Testis (tissue), 2 donors: ENCODE measurements at regions not wholly inside any gene's neighbourhood (a gene's known extent, or its start where the extent isn't known, plus 50 kb on each side); places are given as distances from the start of the nearest gene placed in this dataset.

Experiments
- POLR2A ChIP-seq: fragments of 450-650 bp; IDR thresholded peaks from one replicate; pipeline ENCODE4 v1.6.1; 2017; ENCODE audit warnings: antibody characterized with exemption, mild to moderate bottlenecking, moderate library complexity
- TF ChIP-seq, protein P1 (sequence below), 3 experiments: fragments of 450-650 bp in 2 of 3; fragments of 200-600 bp in 1 of 3; sonication (generic) in 1 of 3; IDR thresholded peaks; one replicate each; pipeline ENCODE4 v1.5.1; 2016 to 2019; ENCODE audit warnings: antibody characterized with exemption in 3 of 3, mild to moderate bottlenecking in 2 of 3, moderate library complexity in 1 of 3

GRCh38 chr6:113219783-113220182 is 637.4 kb upstream of the MARCKS start:
- TF ChIP-seq POLR2A = no peak
- TF ChIP-seq, protein P1, sequence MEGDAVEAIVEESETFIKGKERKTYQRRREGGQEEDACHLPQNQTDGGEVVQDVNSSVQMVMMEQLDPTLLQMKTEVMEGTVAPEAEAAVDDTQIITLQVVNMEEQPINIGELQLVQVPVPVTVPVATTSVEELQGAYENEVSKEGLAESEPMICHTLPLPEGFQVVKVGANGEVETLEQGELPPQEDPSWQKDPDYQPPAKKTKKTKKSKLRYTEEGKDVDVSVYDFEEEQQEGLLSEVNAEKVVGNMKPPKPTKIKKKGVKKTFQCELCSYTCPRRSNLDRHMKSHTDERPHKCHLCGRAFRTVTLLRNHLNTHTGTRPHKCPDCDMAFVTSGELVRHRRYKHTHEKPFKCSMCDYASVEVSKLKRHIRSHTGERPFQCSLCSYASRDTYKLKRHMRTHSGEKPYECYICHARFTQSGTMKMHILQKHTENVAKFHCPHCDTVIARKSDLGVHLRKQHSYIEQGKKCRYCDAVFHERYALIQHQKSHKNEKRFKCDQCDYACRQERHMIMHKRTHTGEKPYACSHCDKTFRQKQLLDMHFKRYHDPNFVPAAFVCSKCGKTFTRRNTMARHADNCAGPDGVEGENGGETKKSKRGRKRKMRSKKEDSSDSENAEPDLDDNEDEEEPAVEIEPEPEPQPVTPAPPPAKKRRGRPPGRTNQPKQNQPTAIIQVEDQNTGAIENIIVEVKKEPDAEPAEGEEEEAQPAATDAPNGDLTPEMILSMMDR (IDR thresholded peaks at IDR 0.05) = no peak
